GM19463 (cell line): ENCODE measurements at regions not wholly inside any gene's neighbourhood (a gene's known extent, or its start where the extent isn't known, plus 50 kb on each side); places are given as distances from the start of the nearest gene placed in this dataset.

Source experiments
- ATAC-seq: cut with Tn5 transposase; IDR thresholded peaks from one replicate; pipeline ENCODE4 v1.9.1; 2021; ENCODE audit warnings: mild to moderate bottlenecking, moderate library complexity; ENCODE audit not compliant: unreplicated experiment

DNA sequence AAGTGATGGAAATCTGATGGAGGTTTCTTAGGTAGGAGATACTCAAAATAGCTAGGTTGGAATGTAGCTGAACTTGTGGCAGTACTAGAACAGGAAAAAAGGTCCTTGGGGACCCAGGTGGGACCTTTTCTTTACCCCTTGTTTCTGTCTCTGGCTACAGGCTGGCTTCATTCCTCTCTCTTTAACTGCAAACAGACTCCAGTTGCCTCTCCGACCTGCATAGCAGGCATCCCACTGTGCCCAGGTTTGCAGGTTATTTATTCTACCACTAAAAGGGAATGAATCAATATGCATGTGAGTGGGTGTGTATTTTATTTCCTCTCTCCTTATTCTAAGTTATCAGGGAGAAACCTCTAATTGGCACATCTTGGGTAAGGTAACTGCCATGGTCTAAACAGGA is 758.1 kb downstream of the MED13L start:
- ATAC-seq, result no peak

DNA sequence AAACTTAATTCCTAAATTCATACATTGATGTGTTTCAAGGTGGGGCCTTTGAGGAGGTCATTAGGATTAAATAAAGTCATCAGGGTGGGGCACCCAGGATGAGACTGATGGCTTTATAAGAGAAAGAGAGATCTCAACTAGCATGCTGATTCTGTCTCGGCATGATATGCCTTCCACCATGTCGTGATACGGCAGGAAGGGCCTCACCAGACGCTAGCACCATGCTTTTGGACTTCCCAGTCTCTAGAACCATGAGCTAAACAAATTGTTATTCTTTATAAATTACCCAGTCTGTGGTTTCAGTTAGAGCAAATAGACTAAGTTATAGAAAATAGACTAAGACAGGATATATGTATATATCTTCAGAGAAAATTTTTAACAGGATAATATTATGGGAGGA is 759.6 kb downstream of the MED13L start:
- ATAC-seq, result no peak

- ATAC-seq, result no peak
Measured at GRCh38 chr12:115511986-115512711, 765.3 kb downstream of the MED13L start.

- no peak for ATAC-seq
Measured at GRCh38 chr12:115511305-115511704, 766.2 kb downstream of the MED13L start.

DNA sequence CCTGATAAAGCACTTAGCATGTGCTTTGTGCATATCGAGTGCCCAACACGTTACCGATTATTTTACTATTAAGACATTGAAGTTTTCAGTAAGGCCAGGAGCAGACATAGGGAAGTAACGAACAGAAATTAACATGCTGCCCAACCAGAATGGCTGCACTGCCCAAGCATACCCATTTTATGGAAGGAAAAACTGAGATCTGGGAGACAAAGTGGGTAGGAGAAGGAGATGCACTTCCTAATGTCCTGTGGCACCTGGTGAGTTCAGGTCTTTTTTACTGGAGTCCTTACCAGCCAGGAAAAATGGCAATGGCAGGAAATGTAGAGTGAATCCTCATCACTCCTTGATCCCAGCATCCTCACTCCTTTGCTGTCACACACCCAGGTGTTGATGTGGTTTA is 768.5 kb downstream of the MED13L start:
- no peak for ATAC-seq

GRCh38 chr12:115507951-115508722 is 769.4 kb downstream of the MED13L start:
- ATAC-seq, result no peak

DNA sequence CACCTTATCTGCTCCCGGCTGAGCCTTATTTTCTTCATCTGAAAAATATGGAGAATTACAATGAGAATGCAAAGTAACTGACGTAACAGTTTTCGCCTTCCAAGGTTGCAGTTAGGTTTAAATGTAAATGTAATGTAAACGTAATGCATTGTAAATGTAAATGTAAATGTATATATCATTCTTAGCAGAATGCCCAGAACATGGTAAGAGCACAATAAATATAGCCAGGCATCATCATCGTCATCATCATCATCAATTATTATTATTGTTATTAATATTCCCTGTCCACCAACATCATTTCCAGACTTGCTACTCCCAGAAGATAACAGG is 770.0 kb downstream of the MED13L start:
- ATAC-seq, result no peak

DNA sequence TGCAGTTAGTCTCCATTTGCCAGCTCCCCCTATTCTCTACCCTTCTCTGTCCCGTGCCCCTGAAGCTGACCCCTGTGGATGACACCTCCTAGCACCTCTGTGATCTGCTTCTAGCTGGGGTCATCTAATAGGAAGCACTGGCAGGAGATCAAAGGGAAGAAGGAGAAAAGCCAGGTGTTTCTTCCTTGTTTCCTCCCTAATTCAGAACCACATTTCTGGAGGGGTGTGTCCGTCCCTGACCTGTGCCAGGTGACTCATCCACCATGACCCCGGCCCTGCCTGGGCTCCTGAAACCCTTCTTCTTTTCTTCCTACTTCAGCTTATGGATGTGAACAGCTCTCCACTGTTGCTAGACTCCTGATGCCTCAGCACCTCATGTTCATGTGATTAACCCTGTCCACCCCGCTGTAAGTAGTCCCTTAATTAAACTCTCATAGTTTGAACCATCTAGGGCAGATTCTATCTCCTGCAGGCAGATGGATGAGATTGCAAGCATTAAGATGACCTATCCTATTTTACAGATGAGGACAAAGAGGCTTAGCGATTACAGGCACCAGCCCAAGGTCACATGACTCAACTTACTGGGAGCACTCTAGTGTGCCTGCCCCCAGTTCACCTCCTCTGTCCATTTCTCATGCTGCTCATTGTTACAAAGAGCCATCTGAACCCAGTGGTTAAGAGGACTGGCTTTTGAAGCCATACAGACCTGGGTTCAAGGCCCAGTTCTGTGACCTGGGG is 770.5 kb downstream of the MED13L start:
- ATAC-seq, result no peak

DNA sequence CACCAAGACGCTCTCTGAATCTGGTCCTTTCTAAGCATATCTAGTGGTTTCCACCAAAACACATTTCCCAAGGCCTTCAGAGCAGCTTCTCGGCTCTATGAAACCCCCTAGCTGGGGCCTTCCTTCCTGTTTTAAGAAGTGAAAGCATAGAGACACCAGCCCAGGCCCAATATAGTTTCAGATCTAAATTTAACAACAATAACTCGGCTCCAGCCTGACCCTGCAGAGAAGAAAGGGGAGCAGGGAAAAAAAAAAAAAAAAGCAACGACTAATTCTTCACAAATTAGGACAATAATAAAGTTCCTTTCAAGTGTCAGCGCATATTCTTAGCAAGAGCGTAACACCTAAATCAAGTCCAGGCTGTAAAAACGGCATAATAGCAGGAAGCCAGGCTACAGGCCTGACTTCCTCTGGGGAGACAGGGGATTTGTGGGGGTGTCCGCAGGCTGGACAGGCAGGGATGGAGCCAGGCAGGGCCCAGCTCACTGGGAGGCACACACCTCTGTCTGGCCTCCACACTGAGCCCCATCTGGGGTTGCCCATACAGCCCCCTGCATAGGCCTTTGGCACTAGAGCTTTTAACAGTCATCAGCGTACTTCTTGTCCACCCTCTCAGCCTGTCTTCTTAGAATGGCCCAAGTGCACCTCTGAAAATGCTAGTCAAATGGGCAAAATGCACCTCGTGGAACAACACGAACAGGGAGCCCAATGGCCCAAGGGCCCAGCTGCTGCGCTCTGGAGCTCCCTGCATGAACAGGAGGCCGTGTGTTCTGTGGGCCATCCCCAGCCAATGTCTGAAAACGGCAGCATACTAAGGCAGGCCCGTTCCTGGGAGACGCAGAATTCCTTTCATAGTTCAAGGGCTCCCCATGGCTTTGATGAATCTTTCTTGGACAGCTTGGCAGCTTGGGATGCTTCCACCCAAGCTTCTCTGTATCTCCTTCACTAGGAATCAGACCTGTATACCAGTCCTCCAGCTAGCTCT is 772.9 kb downstream of the MED13L start:
- ATAC-seq, result peak; percentile 61

DNA sequence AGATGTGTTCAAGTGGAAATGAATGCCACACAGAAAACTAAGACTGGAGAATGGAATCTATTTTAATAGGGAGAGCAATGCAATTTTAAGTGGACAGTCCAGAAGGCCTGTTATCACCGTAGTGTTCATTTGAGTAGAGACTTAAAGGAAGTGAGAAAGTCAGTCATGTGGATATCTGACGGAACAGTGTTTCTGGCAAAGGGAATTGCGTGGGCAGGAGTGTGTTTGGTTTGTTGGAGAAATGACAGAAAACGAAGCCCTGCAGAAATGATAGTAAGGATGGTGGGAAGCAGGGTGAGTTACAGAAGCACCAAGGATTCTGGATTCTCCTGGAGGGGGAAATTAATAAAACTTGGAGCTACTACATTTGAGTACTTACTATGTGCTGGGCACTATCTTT is 776.6 kb downstream of the MED13L start:
- no peak for ATAC-seq

DNA sequence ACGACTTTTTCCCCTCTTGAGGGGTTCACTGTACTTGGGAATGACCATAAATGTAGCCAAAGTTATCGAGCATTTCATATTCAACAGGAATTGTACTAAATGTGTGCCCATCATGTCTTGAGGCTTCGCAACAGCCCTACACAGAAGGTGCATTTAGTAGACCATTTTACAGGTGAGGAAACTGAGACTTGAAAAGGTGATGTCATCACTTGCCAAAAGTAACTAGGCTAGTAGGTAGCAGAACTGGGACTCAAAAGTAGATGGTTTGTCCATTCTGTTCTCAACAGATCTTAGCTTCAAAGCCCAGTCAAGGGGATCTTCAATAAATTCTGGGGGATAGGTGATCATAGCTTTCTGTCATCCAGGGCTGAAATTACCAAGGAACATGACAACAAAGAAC is 782.2 kb downstream of the MED13L start:
- ATAC-seq, result no peak

DNA sequence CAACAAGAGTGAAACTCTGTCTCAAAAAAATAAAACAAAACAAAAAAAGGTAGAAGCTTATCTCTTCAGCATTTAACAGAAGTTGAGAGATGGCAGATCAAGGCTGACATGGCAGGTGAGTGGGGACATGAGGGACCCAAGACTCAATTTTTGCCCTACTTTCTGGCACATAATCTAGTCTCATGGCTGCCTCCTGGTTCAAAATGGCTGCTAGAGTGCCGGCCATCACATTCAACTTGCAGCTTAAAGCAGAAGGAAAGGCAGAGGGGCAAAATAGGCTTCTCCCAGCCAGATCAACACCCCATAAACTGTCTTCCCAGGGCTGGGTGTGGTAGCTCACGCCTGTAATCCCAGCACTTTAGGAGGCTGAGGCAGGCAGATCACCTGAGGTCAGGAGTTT is 784.9 kb downstream of the MED13L start:
- ATAC-seq, result no peak

GRCh38 chr12:115491511-115492250 is 785.8 kb downstream of the MED13L start:
- ATAC-seq, result no peak

GRCh38 chr12:115489253-115489652 is 788.2 kb downstream of the MED13L start:
- ATAC-seq, result no peak

DNA sequence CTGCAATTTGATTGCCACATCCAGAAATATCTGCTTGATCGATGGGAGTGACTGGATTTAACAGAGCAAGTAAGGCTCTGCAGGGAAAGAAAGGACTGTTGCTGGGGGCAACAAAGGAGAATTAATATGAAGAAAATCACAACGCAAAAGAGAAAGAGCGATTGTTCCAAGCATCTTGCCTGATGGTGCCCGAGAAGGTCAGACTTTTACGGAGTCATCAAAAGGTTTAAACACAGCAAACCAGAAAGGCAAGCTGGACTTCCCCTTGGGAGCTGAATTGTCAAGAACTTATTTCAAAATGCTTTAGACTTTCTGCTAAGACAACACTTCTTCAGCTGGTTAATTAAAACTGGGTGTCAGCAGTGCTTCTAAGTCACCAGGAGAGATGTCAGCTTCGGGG is 791.5 kb downstream of the MED13L start:
- no peak for ATAC-seq

- no peak for ATAC-seq
Measured at GRCh38 chr12:115485503-115485902, 792.0 kb downstream of the MED13L start.

DNA sequence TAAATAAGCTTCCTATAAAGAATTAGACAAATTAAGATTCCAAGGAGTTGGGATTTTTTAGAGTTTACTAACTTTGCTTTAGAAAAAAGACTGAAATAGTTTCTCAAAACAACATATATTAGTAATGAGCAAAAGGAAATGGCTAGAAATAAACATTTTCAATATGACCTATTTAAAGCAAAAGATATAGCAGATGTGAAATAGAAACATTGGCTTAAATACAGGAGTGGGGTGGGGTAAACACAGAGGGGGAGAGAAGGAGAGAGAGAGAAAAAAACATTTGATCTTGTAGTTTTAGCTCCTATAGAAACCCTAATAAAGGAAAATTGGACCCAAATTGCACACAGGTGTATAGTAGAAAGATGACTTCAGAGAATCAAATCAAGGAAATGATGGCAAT is 794.5 kb downstream of the MED13L start:
- no peak for ATAC-seq

DNA sequence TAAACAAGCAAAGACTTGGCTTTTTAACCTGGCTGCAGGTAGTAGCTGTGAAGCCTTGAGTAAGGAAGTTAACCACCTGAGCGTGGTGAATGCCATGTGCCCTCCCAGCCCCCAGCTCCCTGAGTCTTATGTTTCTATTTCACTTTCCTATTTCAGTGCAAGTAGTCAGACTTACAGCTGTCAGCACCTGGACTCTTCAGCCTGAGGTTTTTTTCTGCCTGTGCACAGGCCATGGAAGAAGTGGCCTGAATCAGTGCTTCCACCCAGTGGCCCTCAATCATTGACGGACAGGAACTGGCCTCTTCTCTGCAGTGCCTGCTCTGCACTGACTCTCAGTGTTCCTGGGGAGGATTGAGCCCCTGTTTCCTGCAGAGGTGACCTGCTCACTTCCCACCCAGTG is 796.4 kb downstream of the MED13L start:
- no peak for ATAC-seq

DNA sequence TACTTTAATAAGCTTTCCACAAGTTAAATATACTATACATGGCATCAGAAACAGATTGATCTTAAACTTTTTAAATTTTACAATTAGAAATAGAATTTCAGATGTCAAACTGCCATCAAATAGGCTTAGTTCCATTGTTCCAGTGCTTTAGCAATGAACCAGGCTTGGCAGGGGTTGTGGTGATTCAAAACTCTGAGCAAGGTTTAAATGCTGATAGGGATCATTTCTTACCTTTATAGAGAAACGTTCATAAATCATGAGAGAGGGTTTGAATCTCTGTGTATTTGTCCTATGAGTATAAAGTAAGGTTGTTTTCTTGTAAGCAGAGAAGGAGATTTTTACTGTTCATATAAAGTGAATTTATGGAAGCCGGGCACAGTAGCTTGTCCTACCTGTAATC is 794.5 kb upstream of the TBX3 start:
- no peak for ATAC-seq
